Kidney (tissue), 13 donors: ENCODE measurements at regions not wholly inside any gene's neighbourhood (a gene's known extent, or its start where the extent isn't known, plus 50 kb on each side); places are given as distances from the start of the nearest gene placed in this dataset.
A peak's percentile ranks its signal among the peaks of the same experiment; 100 is the strongest.

ENCODE experiments used
- DNase-seq, 5 donors: peaks; one replicate each; pipeline ENCODE4 v3.0.0-alpha.2; 2013 to 2020
- FAIRE-seq: peaks from 2 replicates; lab custom pipeline; 2012; peaks lifted over from hg19 to GRCh38; lab: Jason Lieb, UNC
- H3K27ac ChIP-seq, 2 donors: one replicate each; pipeline ENCODE4 v1.7.0; 2013; ENCODE audit warnings: low read depth in 2 of 2, low read length in 2 of 2, inconsistent platforms in 1 of 2
- H3K27me3 ChIP-seq: one replicate; pipeline ENCODE4 v1.7.1; 2013; ENCODE audit warnings: low read length, inconsistent platforms; ENCODE audit not compliant: control insufficient read depth, insufficient read depth
- H3K36me3 ChIP-seq, 3 donors: one replicate each; pipeline versions ENCODE4 v1.7.0 to v1.7.1; 2013; ENCODE audit warnings: low read length in 3 of 3, control low read depth in 1 of 3, inconsistent platforms in 1 of 3; ENCODE audit not compliant: insufficient read depth in 3 of 3, control insufficient read depth in 2 of 3
- H3K4me1 ChIP-seq, 3 donors: one replicate each; pipeline versions ENCODE4 v1.7.0 to v1.7.1; 2013; ENCODE audit warnings: low read length in 3 of 3, inconsistent platforms in 1 of 3, low read depth in 1 of 3; ENCODE audit not compliant: control insufficient read depth in 2 of 3, insufficient read depth in 2 of 3
- H3K4me3 ChIP-seq, 3 donors: one replicate each; pipeline versions ENCODE4 v1.7.0 to v1.8.1; 2013; ENCODE audit warnings: low read length in 3 of 3, control low read depth in 1 of 3, inconsistent platforms in 1 of 3
- H3K9ac ChIP-seq, 3 donors: one replicate each; pipeline versions ENCODE4 v1.7.0 to v1.7.1; 2013; ENCODE audit warnings: low read length in 3 of 3, control low read depth in 1 of 3, inconsistent platforms in 1 of 3
- H3K9me3 ChIP-seq, 3 donors: one replicate each; pipeline versions ENCODE4 v1.7.0 to v1.7.1; 2013; ENCODE audit warnings: low read length in 3 of 3, control low read depth in 1 of 3, inconsistent platforms in 1 of 3; ENCODE audit not compliant: control insufficient read depth in 2 of 3, insufficient read depth in 1 of 3
- intact Hi-C: fragments of 100-400 bp; cut with DNase I; formaldehyde crosslinking; loops from one replicate; pipeline ENCODE4 v1.11.1; 2022
- TF ChIP-seq, protein P1 (sequence below): IDR thresholded peaks from 3 replicates; pipeline ENCODE4 v1.5.1; 2012; ENCODE audit warnings: mild to moderate bottlenecking, moderate library complexity, borderline replicate concordance; ENCODE audit not compliant: insufficient read depth; ENCODE audit errors: extremely low read depth
- donor health status: control.
- donor health status: control.
- donor health status: control.
- donor health status: control.
- donor health status: control.
- donor health status: DM: yes; HTN: yes; CAD: no.
- donor health status: Normal renal cell carcinoma (clear cell type).

DNA sequence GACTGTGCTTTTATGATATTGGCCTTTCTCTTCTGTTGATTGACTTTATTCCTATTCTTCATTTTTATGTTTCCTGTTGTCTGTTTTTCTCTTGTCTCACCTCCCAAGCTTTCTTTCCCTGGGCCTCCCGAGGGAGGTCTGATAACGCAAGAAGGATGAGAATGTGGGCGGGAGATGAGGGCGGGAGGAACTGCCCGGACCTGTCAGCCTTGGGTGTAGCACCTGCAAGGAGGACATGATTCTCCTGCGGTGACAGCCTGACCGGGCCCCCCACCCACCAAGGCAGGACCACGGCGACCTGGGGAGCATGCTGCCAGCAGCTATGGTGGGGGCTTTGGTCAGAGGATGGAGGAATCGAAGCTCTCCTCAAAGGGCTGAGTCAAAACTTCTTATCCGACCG lies 86.9 kb downstream of the PLEKHG1 start:
- intact Hi-C loops: no loop called here
- Histone ChIP-seq H3K4me1 (peaks cover 0 to 6% (median 0%) of the 10 kb centered on the region in 3 donors), H3K9ac (no peak overlapping the region), H3K9me3 (no peaks in the 10 kb centered on the region), H3K27me3 (no peaks in the 10 kb centered on the region), H3K4me3 (no peak overlapping the region), H3K36me3 (no peaks in the 10 kb centered on the region), H3K27ac (no peak overlapping the region)
- TF ChIP-seq, protein P1, sequence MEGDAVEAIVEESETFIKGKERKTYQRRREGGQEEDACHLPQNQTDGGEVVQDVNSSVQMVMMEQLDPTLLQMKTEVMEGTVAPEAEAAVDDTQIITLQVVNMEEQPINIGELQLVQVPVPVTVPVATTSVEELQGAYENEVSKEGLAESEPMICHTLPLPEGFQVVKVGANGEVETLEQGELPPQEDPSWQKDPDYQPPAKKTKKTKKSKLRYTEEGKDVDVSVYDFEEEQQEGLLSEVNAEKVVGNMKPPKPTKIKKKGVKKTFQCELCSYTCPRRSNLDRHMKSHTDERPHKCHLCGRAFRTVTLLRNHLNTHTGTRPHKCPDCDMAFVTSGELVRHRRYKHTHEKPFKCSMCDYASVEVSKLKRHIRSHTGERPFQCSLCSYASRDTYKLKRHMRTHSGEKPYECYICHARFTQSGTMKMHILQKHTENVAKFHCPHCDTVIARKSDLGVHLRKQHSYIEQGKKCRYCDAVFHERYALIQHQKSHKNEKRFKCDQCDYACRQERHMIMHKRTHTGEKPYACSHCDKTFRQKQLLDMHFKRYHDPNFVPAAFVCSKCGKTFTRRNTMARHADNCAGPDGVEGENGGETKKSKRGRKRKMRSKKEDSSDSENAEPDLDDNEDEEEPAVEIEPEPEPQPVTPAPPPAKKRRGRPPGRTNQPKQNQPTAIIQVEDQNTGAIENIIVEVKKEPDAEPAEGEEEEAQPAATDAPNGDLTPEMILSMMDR: no peak
- DNase-seq (peak in 1 of 5 donors; percentile 39), FAIRE-seq (no peak)

DNA sequence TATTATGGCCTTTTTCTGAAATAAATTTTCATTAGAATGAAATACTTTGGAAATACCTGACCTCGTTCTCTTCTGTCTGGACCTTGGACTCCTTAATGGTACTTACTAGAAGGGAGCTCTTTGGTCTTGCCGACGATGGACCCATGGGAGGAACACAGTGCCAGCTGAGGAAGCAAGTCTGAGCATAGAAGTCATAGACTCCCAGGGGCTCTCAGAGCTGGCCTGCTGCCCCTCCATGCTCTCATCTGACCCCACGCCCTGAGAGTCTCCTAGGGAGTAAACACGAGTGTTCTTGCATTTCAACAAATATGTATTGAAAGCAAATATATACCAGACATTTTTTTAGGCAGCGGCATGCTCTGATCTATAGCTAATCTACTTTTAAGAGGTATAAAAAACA lies 87.8 kb downstream of the PLEKHG1 start:
- no peak for FAIRE-seq
- Histone ChIP-seq H3K4me3 (no peak overlapping the region), H3K36me3 (no peaks in the 10 kb centered on the region), H3K9me3 (no peaks in the 10 kb centered on the region), H3K27ac (no peak overlapping the region), H3K4me1 (peaks cover 0 to 2% (median 0%) of the 10 kb centered on the region in 3 donors), H3K27me3 (no peaks in the 10 kb centered on the region), H3K9ac (no peak overlapping the region)
- intact Hi-C loops: no loop called here
- DNase-seq: peak in 1 of 5 donors; percentile 69
- TF ChIP-seq, protein P1: no peak

DNA sequence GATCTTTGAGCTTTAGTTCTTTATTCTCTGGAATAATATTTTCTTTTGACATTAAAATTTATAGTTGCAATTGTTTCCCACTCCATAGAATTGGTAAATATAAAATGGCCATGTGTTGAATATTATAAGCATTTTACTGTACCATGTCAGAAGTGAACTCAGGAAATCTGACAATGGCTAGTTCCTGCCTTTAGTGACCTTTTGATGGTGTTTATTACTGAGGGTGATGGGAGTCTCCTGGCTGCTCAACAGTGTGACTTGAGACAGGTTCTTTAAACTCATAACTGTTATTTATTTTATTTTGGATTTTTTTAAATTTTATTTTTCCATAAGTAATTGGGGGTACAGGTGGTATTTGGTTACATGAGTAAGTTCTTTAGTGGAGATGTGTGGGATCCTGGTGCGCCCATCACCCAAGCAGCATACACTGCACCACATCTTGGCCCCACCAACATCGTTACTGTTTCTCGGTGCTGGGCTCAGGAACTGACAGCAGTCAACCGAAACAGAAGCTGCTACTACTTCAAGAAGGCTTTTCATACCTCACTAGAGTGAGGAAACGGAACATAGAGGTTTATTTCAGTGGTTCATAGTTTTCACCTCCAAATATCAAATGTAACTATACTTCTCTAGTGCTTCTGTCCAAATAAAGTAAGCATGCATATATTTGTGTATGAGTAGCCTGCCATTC lies 90.4 kb downstream of the PLEKHG1 start:
- no peak overlapping the region for H3K27ac ChIP-seq
- no peak overlapping the region for H3K9ac ChIP-seq
- TF ChIP-seq, protein P1: no peak
- no peaks in the 10 kb centered on the region for H3K9me3 ChIP-seq
- H3K27me3 ChIP-seq: no peaks in the 10 kb centered on the region
- DNase-seq: peak in 1 of 5 donors; percentile 41
- no peaks in the 10 kb centered on the region for H3K36me3 ChIP-seq
- H3K4me3 ChIP-seq: no peak overlapping the region
- no peak for FAIRE-seq
- intact Hi-C loops: no loop called here
- peaks cover 0 to 4% (median 0%) of the 10 kb centered on the region in 3 donors for H3K4me1 ChIP-seq
